EH (cell line): ENCODE measurements at regions not wholly inside any gene's neighbourhood (a gene's known extent, or its start where the extent isn't known, plus 50 kb on each side); places are given as distances from the start of the nearest gene placed in this dataset.
A peak's percentile ranks its signal among the peaks of the same experiment; 100 is the strongest.
"Not testable (repeated sequence)": the region's sequence is repeated elsewhere in the genome, so short reads cannot be mapped to it uniquely, and the experiment has no call there.

ENCODE experiments used
- DNase-seq: peaks from one replicate; pipeline ENCODE4 v3.0.0-alpha.2; 2015; ENCODE audit warnings: low read depth

DNA sequence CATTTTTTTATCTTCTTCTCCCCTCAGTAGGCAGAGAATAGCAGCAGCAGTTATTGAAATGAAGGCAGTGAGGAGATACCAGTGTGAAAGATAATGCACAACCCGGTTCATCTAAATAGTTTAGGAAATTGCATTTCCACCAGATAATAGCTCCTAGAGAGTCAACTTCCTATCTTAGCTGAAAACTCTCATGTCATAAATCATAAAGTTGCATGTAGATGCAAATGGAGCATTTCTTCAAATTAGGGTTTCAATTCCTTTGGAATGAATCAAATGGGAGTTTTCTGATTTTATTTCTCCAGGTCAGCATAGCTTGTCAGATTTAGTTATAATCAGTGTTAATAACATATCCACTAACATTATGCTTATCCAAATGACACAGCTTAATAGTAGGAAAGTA, 335.3 kb downstream of the CNTNAP4 start:
- no peak for DNase-seq

DNA sequence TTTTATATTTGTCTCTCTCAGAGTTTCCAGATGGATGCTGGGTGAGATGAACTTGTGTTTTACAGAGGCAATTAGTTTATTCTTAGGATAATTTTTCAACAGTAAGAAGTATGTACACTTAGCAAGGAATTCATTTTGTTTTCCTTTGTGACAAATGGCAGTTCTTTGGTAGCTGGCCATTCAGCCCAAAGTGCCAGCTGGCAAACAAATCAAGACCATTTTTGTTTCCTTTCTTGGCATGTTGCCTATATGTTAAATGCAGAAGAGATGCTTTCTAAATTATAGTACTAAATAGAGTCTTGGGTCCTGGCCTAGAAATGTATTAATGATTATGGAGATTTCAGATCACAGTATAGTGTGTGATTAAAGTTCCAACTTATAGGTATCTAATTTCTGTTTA, 337.1 kb downstream of the CNTNAP4 start:
- DNase-seq: no peak

DNA sequence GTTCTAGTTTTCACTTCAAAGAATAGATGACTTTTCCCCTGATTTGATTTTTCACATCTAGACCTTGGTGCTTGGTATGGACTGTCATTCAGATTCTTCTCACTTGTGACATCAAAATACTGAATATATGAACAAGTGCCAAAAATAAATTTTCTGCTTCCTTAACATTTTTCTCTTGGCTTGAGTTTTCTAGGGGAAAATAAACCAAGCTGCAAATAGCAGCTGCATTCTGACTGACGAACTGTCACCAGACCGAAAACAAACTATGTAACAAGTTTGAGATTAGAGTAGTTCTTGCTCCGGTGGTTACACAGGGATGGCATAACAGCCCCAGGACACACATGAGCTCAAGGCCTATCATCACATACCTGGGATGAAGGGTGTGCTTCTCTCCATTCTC, 345.7 kb downstream of the CNTNAP4 start:
- DNase-seq: no peak

- DNase-seq: no peak
These were observed 357.9 kb downstream of the CNTNAP4 start for GRCh38 chr16:76634847-76635697.

- DNase-seq: no peak
These were observed 362.6 kb downstream of the CNTNAP4 start for GRCh38 chr16:76639685-76640289.

DNA sequence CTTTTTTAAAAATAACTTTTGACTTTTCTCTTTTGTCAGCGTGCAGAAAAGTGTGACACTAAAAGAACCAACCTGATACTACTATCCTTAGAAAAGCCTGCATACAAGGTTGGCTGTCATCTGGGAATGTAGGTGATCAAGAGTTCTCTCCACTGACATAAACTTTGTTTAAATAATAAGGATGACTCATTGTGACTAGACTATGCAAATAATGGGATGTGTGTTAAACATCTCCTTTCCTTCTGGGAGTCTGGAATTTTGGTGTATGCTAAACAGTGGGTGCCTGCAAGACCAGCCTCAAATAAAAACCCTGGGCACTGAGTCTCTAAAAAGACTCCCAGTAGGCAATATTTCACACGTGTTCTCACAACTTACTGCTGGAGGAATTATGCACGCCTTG, 373.4 kb downstream of the CNTNAP4 start:
- no peak for DNase-seq

GRCh38 chr16:76653390-76654026, 376.3 kb downstream of the CNTNAP4 start:
- peak; percentile 0 for DNase-seq

DNA sequence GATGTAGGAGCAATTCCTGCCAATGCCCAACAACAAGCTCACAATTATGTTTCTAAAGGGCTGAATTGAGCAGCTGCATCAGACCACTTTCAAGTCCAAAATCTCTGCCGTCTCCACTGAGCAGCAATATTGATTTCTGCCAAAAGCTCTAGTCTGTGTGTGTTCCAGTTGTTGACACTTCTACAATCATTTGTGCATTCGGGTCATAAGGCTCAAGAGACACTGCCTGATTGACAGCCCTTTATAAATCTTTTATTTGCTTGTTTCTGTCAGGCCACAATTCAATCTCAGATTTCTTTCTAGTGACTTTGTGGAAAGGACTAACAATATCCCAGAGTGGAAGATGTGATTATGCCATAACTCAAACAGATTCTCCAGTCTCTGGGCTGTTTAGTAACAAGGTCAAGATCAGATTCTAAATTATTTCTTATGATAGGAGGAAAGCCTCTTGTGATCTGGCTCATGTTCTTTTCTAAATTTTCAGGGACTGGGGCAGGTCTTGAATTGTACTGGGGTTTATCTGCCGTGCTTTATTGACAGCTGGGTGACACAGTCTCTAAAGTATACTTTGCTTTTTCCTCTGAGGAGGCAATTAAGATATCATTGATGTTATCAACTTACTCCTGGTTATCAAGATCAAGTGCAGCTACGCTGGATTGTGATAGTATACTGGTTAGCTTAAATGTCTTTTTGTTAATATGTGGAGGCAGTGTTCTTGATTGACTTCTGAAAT, 377.1 kb downstream of the CNTNAP4 start:
- no peak for DNase-seq

GRCh38 chr16:76656994-76657393, 379.8 kb downstream of the CNTNAP4 start:
- DNase-seq: no peak

GRCh38 chr16:76661691-76662235, 384.6 kb downstream of the CNTNAP4 start:
- no peak for DNase-seq

DNA sequence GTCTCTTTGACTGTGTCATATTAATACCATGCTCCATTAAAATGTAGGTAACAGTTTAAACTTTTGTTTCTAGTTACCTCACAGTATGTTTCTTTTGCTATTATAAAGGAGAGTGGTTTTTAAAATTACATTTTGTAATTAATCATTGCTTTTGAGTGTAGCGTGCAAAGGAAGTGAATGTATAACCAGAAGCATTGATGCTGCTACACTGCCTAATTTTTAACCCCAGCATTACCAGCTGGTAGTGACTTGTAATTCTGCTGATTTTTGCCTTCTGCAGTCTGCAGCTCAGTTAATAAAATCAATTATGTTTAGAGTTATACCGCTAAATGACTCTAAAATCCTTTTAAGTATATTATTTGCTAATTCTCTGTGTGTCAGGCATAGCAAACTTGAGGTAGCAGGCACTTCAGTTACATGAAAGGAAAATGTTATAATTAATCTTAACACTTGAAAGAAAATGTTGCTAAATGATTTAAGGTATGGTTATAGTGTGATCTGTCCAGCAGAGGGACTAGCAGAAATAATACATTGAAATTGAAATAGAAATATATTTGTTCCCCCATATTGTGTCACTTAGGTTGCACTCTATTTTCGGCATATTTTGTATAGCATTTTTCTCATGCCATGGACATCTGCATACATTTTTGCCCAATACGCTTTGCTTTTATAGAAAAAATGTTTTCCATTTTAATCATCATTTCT, 388.5 kb downstream of the CNTNAP4 start:
- no peak for DNase-seq

GRCh38 chr16:76668207-76668725, 391.1 kb downstream of the CNTNAP4 start:
- DNase-seq: no peak

- DNase-seq: no peak
These were observed 392.1 kb downstream of the CNTNAP4 start for GRCh38 chr16:76669288-76669687.

- DNase-seq: no peak
These were observed 393.1 kb downstream of the CNTNAP4 start for GRCh38 chr16:76670125-76670857.

- DNase-seq: no peak
These were observed 399.2 kb downstream of the CNTNAP4 start for GRCh38 chr16:76676356-76676755.

DNA sequence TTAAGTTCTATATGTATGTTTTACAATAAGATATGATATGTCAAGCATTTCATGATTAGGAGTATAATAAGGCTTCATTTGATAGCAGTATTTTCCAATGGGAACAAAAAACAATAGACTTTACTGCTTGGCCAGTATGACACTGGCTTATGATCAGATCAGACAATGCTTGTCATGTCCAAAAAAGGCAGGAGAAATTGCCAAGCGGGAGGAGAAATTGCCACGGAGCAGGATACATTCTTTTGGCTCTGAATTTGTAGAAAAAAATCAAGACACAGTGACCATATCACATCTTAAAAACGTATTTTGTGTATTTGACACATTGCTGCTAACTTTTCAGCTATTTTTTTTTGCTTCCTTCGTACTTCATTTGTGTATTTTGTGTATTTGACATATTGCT, 404.1 kb downstream of the CNTNAP4 start:
- DNase-seq: no peak

DNA sequence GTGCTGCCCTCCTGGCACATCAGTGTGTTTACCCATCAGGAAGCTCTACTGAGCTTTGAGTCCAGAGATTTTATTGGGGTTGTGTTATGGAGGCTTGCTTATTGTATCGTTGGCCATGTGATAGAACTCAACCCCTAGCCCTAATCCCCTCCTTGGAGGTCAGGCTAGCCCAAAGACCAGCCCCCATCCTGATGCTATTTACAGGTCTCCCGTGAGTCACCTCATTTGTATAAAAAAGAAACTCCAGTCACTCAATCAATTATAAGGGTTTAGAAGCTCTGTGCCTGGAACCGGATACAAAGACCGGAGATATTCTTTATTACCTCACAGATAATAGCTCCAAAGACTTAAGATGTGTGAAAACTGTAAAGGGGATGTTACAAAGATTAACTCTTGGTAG, 405.9 kb downstream of the CNTNAP4 start:
- DNase-seq: no peak

- no peak for DNase-seq
These were observed 419.7 kb downstream of the CNTNAP4 start for GRCh38 chr16:76696876-76697275.

DNA sequence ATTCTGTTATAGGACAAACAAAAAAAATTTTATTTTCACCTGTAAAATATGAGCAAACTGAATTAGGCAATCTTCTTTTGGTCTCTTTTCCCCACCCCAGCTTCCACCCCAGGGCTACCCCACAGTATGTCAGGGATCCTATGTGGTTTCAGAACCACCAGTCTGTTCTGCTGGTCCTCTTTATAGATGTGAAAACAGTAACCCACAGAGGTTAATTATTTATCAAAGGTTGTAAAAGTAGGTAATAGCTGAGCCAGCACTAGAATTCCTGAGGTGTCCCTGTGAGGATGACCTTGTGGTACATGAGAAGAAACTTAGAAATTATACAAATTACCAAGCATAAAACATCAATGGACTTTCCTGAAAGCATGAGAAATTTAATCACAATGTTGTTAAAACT, 428.7 kb downstream of the CNTNAP4 start:
- DNase-seq: no peak

DNA sequence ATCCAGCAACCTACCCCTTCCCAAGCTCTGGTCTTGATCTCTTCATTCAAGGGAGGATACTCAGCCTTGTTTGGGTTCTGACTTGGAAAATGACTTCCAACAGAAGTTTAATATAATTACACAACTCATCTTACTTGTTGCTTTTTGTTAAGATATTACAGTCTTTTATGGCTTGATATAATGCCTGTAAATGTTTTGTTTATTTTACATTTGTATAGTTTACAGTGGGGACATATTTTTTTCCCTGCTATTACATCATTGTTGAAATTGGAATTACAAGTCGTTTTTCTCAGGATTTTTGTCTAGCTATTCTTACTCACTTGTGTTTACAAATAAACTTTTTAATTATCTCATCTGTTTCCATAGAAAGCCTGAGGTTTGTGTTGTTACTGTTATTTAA, 436.0 kb downstream of the CNTNAP4 start:
- no peak for DNase-seq

GRCh38 chr16:76716251-76716650, 439.1 kb downstream of the CNTNAP4 start:
- not testable (repeated sequence) for DNase-seq
